AG04449 (cell line): ENCODE measurements at regions not wholly inside any gene's neighbourhood (a gene's known extent, or its start where the extent isn't known, plus 50 kb on each side); places are given as distances from the start of the nearest gene placed in this dataset.

ENCODE experiments used
- CTCF ChIA-PET: fragments of 350-600 bp; formaldehyde crosslinking; extraction: SDS; loops from one replicate; lab custom pipeline; 2021; ENCODE audit warnings: antibody characterized with exemption; lab: Yijun Ruan, JAX
- POLR2A ChIA-PET: fragments of 400-600, 350-600 bp; formaldehyde crosslinking; extraction: SDS; loops from one replicate; lab custom pipeline; 2020; ENCODE audit warnings: antibody characterized with exemption, inconsistent platforms; lab: Yijun Ruan, JAX
- DNase-seq: peaks from one replicate; pipeline ENCODE4 v3.0.0-alpha.2; 2010; ENCODE audit warnings: low read depth, low spot score
- H3K4me3 ChIP-seq: 2 replicates; pipeline ENCODE4 v1.5.1; 2011; ENCODE audit warnings: low read depth, mild to moderate bottlenecking, control low read depth, low read length
- TF ChIP-seq, protein P1 (sequence below): IDR thresholded peaks from one replicate; pipeline ENCODE4 v1.5.1; 2011; ENCODE audit warnings: mild to moderate bottlenecking, moderate library complexity, low read length, control low read depth, inconsistent platforms; ENCODE audit not compliant: insufficient read depth; ENCODE audit errors: missing control alignments

DNA sequence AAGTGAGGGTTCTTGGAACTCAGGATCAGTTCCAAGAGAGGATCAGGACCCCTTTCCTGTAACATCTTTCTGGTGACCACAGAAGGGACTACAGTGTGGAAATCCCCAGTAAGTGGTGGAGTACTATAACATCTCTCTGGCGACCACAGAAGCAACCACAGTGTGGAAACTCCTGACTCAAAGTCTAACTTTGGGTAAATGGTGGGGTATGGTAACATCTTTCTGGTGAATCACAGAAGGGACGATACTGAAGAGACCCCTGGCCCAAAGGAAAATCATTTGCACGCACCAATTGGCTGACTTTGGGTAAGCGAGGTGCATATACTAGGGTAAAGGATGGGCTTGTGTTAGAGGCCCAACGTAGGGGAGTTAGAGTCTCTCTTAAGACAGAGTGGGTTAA, 56.3 kb upstream of the GULP1 start:
- TF ChIP-seq, protein P1, sequence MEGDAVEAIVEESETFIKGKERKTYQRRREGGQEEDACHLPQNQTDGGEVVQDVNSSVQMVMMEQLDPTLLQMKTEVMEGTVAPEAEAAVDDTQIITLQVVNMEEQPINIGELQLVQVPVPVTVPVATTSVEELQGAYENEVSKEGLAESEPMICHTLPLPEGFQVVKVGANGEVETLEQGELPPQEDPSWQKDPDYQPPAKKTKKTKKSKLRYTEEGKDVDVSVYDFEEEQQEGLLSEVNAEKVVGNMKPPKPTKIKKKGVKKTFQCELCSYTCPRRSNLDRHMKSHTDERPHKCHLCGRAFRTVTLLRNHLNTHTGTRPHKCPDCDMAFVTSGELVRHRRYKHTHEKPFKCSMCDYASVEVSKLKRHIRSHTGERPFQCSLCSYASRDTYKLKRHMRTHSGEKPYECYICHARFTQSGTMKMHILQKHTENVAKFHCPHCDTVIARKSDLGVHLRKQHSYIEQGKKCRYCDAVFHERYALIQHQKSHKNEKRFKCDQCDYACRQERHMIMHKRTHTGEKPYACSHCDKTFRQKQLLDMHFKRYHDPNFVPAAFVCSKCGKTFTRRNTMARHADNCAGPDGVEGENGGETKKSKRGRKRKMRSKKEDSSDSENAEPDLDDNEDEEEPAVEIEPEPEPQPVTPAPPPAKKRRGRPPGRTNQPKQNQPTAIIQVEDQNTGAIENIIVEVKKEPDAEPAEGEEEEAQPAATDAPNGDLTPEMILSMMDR = no peak
- POLR2A ChIA-PET = no interaction called here
- no peak overlapping the region for H3K4me3 ChIP-seq
- CTCF ChIA-PET = no interaction called here
- no peak for DNase-seq

DNA sequence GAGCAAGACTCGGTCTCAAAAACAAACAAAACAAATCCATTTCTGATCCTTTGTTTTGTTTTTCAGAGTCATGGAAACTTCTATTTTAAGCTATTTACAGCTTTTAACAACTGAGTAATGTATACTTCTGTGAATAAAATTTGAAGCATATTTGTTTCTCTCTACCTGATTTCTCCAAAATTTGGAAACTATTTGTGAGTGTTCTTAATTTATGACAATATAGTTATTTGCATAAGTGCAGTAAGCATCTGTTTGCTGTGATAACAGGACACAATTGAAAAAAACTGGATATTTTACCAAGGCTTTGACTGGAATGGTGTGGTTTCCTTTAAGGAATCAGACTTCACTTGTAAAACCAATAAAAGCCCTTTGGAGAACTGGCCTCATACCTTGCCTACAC, 53.3 kb upstream of the GULP1 start:
- CTCF ChIA-PET = no interaction called here
- TF ChIP-seq, protein P1 = no peak
- no peak overlapping the region for H3K4me3 ChIP-seq
- POLR2A ChIA-PET = no interaction called here
- no peak for DNase-seq
